ENCODE measurements at regions not wholly inside any gene's neighbourhood (a gene's known extent, or its start where the extent isn't known, plus 50 kb on each side); places are given as distances from the start of the nearest gene placed in this dataset.

GRCh38 chr16:8346294-8346693 is 244.0 kb downstream of the TMEM114 start:
- TF ChIP-seq CTCF (IDR thresholded peaks at IDR 0.05) (no peak), POLR2A (IDR thresholded peaks at IDR 0.05) (no peak)
